ENCODE measurements at regions not wholly inside any gene's neighbourhood (a gene's known extent, or its start where the extent isn't known, plus 50 kb on each side); places are given as distances from the start of the nearest gene placed in this dataset.
A peak's percentile ranks its signal among the peaks of the same experiment; 100 is the strongest.

DNA sequence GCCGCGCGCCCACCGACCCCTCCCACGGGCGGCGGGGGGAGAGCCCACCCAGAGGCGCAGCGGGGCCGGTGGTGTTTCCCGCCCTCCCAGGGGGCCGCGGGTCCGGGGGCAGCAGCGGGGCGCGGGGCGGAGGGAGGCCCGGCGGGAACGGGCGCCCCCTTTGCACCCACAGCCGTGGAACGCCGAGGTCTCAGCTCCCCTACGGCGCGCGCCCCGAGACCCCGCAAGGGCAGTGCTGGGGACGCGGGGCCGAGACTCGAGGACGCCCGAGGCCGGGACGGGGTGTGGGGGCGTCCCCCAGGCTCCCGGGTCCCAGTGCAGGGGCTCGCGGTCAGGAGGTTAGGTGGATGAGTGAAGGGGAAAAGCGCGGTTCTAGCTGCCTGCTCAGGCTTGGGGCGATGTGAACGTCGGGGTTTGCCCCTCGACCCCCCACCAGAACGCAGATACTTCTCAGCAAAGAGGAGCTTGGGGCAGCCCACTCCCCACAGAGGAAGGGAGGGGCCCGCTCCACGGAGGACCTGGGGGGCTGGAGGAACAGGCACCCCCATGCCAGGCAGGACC lies 65.5 kb upstream of the BHLHE23 start:
- H3K4me1 ChIP-seq: no peaks in the 10 kb centered on the region; the same call in 2 of the 3 replicates
- H3K4me2 ChIP-seq: peak overlapping the region; percentile 73
- DNase-seq (ENCODE audit: low read depth in 1 of 2, low spot score in 1 of 2) (no peak), FAIRE-seq (no peak), ATAC-seq (no peak)
- TF ChIP-seq, protein P1, sequence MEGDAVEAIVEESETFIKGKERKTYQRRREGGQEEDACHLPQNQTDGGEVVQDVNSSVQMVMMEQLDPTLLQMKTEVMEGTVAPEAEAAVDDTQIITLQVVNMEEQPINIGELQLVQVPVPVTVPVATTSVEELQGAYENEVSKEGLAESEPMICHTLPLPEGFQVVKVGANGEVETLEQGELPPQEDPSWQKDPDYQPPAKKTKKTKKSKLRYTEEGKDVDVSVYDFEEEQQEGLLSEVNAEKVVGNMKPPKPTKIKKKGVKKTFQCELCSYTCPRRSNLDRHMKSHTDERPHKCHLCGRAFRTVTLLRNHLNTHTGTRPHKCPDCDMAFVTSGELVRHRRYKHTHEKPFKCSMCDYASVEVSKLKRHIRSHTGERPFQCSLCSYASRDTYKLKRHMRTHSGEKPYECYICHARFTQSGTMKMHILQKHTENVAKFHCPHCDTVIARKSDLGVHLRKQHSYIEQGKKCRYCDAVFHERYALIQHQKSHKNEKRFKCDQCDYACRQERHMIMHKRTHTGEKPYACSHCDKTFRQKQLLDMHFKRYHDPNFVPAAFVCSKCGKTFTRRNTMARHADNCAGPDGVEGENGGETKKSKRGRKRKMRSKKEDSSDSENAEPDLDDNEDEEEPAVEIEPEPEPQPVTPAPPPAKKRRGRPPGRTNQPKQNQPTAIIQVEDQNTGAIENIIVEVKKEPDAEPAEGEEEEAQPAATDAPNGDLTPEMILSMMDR (IDR thresholded peaks at IDR 0.05): no peak
- TF ChIP-seq NR3C1 (IDR thresholded peaks at IDR 0.05): no peak
- TF ChIP-seq, protein P2, sequence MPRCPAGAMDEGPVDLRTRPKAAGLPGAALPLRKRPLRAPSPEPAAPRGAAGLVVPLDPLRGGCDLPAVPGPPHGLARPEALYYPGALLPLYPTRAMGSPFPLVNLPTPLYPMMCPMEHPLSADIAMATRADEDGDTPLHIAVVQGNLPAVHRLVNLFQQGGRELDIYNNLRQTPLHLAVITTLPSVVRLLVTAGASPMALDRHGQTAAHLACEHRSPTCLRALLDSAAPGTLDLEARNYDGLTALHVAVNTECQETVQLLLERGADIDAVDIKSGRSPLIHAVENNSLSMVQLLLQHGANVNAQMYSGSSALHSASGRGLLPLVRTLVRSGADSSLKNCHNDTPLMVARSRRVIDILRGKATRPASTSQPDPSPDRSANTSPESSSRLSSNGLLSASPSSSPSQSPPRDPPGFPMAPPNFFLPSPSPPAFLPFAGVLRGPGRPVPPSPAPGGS (IDR thresholded peaks at IDR 0.05): no peak
- TF ChIP-seq HEYL (CRISPR knock-in tag; IDR thresholded peaks at IDR 0.05): no peak
- TF ChIP-seq CHD2 (IDR thresholded peaks at IDR 0.05; ENCODE audit: low read length, partially characterized antibody): no peak
- no peak for TF ChIP-seq JUNB (IDR thresholded peaks at IDR 0.05)
- no peak for TF ChIP-seq ESRRA (IDR thresholded peaks at IDR 0.05; ENCODE audit: borderline replicate concordance, low read length)
- TF ChIP-seq, protein P3, sequence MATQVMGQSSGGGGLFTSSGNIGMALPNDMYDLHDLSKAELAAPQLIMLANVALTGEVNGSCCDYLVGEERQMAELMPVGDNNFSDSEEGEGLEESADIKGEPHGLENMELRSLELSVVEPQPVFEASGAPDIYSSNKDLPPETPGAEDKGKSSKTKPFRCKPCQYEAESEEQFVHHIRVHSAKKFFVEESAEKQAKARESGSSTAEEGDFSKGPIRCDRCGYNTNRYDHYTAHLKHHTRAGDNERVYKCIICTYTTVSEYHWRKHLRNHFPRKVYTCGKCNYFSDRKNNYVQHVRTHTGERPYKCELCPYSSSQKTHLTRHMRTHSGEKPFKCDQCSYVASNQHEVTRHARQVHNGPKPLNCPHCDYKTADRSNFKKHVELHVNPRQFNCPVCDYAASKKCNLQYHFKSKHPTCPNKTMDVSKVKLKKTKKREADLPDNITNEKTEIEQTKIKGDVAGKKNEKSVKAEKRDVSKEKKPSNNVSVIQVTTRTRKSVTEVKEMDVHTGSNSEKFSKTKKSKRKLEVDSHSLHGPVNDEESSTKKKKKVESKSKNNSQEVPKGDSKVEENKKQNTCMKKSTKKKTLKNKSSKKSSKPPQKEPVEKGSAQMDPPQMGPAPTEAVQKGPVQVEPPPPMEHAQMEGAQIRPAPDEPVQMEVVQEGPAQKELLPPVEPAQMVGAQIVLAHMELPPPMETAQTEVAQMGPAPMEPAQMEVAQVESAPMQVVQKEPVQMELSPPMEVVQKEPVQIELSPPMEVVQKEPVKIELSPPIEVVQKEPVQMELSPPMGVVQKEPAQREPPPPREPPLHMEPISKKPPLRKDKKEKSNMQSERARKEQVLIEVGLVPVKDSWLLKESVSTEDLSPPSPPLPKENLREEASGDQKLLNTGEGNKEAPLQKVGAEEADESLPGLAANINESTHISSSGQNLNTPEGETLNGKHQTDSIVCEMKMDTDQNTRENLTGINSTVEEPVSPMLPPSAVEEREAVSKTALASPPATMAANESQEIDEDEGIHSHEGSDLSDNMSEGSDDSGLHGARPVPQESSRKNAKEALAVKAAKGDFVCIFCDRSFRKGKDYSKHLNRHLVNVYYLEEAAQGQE (IDR thresholded peaks at IDR 0.05): no peak
- TF ChIP-seq GATA3 (IDR thresholded peaks at IDR 0.05; ENCODE audit: borderline replicate concordance): no peak
- no peak for TF ChIP-seq HOXA7 (CRISPR knock-in tag; IDR thresholded peaks at IDR 0.05)
- TF ChIP-seq EP300 (IDR thresholded peaks at IDR 0.05): no peak
- no peak for TF ChIP-seq ZC3H11A (IDR thresholded peaks at IDR 0.05)
- ChIA-PET POLR2A (interaction anchor here (0.6 kb wide), 1 partner anchor 12 kb away, joined by 4 read pairs; no protein-coding TSS in a partner anchor), CTCF (interaction anchor here (1.1 to 1.6 kb wide), 4 partner anchors 8 to 163 kb away, joined by 3 to 6 read pairs (median 4); no protein-coding TSS in a partner anchor)
- peaks cover 14% of the 10 kb centered on the region; the same call in 2 of the 3 replicates for H3K9me3 ChIP-seq
- peak overlapping the region in 1 of 2 experiments; percentile 21; a peak in 1 of 6 replicates for H3K27ac ChIP-seq
- peak overlapping the region; percentile 34 for H3K4me3 ChIP-seq
- 38% methylated on average over 28 of the region's 52 CpGs for WGBS (ENCODE audit: missing lambda C conversion rate)

DNA sequence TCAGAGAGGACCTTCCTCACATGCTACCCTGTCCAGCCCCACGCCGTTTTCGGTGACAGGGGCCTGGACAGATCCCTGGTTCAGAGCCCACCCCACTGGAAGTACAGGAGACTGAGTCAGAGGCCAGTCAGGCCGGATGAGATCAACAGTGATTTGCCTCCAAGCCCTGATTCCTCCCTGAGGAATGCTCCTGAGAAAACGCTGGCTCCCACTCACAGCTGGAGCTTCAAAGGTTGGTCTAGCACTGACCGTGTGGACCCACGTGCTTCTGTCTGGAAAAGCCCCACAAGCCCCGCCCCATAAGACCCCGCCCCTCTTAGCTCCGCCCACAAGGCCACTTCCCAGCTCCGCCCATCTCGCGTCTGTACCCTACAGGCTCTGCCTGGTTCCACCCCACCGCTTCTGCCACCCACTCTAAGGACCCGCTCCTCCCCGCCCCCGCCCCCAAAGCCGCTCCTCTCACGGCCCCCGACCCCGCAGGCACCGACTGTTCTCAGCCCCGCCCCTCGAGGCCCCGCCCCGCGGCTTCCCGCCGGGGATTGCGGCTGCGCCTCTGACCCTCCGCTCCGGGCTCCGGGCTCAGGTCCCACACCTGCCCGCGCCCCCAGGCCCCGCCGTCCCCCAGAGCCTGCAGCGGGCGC lies 64.9 kb upstream of the BHLHE23 start:
- WGBS (ENCODE audit: missing lambda C conversion rate): 5% methylated on average over 12 of the region's 40 CpGs
- Histone ChIP-seq H3K9me3 (peaks cover 7% of the 10 kb centered on the region; the same call in 1 of the 3 replicates), H3K27ac (peak overlapping the region in 1 of 2 experiments; percentile 21; a peak in 1 of 6 replicates), H3K4me1 (no peaks in the 10 kb centered on the region; the same call in 2 of the 3 replicates), H3K4me3 (peak overlapping the region; percentile 34), H3K4me2 (peak overlapping the region; percentile 73)
- DNase-seq (ENCODE audit: low read depth in 1 of 2, low spot score in 1 of 2): peak; percentile 60 to 63
- no peak for FAIRE-seq
- CTCF ChIA-PET: interaction anchor here (1.1 to 1.3 kb wide), 3 partner anchors 9 to 152 kb away, joined by 3 to 6 read pairs (median 5); no protein-coding TSS in a partner anchor
- POLR2A ChIA-PET: interaction anchor here (0.6 kb wide), 1 partner anchor 11 kb away, joined by 4 read pairs; no protein-coding TSS in a partner anchor
- peak; percentile 45 to 74; a peak in 5 of 6 replicates for ATAC-seq
- TF ChIP-seq, protein P4, sequence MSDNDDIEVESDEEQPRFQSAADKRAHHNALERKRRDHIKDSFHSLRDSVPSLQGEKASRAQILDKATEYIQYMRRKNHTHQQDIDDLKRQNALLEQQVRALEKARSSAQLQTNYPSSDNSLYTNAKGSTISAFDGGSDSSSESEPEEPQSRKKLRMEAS (IDR thresholded peaks at IDR 0.05): peak; percentile 33; the same call in 1 of the 2 replicates
- TF ChIP-seq, protein P5, sequence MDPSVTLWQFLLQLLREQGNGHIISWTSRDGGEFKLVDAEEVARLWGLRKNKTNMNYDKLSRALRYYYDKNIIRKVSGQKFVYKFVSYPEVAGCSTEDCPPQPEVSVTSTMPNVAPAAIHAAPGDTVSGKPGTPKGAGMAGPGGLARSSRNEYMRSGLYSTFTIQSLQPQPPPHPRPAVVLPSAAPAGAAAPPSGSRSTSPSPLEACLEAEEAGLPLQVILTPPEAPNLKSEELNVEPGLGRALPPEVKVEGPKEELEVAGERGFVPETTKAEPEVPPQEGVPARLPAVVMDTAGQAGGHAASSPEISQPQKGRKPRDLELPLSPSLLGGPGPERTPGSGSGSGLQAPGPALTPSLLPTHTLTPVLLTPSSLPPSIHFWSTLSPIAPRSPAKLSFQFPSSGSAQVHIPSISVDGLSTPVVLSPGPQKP (IDR thresholded peaks at IDR 0.05; ENCODE audit: low read depth, low read length): no peak
- no peak for TF ChIP-seq FOSL2 (IDR thresholded peaks at IDR 0.05)
- no peak for TF ChIP-seq FOSL2 (CRISPR knock-in tag; IDR thresholded peaks at IDR 0.05)
